HG03565 (cell line): ENCODE measurements at regions not wholly inside any gene's neighbourhood (a gene's known extent, or its start where the extent isn't known, plus 50 kb on each side); places are given as distances from the start of the nearest gene placed in this dataset.
"Not testable (repeated sequence)": the region's sequence is repeated elsewhere in the genome, so short reads cannot be mapped to it uniquely, and the experiment has no call there.

Experiments used
- ATAC-seq: cut with Tn5 transposase; IDR thresholded peaks from one replicate; pipeline ENCODE4 v1.9.1; 2021; ENCODE audit warnings: mild to moderate bottlenecking, moderate library complexity; ENCODE audit not compliant: unreplicated experiment

- no peak for ATAC-seq
These were observed 400.0 kb upstream of the TMPRSS15 start for GRCh38 chr21:18803624-18804023.

GRCh38 chr21:18810136-18810535, 406.6 kb upstream of the TMPRSS15 start:
- ATAC-seq, result no peak

DNA sequence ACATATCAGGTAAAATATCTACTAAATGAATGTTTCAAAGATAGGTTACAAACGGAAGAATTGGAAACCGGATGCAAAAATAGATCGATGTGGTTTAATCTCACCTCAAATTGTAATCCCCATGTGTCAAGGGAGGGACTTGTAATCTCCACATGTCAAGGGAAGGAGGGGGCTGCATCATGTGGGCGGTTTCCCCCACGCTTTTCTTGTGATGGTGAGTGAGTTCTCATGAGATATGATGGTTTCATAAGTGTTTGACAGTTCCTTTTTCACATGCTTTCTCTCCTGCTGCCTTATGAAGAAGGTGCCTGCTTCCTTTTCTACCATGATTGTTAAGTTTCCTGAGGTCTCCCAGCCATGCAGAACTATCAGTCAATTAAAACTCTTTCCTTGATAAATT, 408.7 kb upstream of the TMPRSS15 start:
- no peak for ATAC-seq

GRCh38 chr21:18819507-18819906, 415.9 kb upstream of the TMPRSS15 start:
- no peak for ATAC-seq

DNA sequence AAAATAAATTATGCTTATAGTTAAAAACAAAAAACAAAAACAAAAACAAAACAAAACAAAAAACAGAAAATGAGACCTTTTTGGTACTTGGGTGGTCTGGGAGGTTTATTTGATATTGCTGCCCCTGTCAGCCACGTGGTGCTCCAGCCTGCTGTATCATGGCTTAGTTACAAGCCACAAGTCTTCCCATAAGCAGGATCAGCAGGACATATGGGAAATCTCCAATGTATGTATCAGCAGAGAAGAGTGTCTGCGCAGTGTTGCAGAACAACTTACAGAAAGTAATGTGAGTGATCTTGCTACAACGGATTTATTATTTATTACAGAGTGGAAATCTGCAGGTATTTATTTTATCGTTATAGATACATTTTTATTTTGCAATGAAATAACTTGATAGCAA, 423.0 kb upstream of the TMPRSS15 start:
- ATAC-seq, result no peak

DNA sequence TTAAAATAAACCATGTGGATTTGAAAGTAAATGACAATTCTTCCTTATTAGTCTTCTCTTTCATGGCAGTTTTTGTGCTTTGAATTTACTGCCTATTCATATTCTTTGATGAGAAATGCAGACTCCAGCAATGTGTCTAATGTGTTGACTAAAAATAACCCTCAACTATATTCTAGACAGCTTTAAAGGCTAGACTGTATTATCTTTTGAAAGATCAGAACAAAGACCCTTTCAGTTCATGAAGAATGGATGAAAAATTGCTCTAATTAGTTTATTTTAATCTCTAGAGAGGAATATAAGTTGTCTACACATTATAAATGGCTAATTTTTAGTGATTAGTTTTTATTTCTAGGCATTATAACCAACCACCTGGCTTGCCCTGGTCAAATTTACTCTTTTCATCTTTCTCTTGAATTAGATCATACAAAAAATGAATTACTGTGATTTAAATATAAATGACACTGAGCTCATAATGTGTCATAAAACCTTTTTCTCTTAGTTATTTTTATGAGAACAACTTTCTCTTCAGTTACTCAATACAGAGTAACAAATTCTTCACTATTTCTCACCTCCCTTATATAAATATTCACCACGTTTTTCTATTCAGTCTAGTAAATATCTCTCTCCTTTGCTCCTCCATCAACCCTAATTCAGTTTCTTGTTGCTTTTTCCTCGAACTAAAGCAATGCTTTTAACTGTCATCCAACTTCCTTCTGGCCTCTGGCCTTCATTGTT, 428.5 kb upstream of the TMPRSS15 start:
- no peak for ATAC-seq

- ATAC-seq, result no peak
These were observed 429.4 kb upstream of the TMPRSS15 start for GRCh38 chr21:18832950-18833349.

- not testable (repeated sequence) for ATAC-seq
These were observed 430.5 kb upstream of the TMPRSS15 start for GRCh38 chr21:18834121-18834520.

DNA sequence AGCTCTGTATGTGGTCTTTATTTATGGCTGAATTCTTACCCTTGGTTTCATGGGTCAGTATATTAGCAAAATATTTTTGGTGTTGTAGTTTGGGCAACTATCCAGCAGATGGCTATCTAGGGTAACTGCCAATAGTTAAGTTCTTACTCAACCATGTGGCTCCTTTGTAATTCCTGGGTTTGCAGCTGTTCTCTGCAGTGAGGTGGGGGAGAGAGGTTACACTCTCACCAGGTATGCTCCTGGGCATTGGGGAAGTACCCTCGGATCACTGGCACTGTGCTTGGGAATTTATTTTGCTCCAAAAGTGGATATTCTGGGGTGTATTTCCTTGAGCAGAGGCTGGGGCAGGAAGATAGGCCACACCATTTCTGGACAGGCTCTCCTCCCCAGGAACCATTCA, 436.7 kb upstream of the TMPRSS15 start:
- no peak for ATAC-seq

DNA sequence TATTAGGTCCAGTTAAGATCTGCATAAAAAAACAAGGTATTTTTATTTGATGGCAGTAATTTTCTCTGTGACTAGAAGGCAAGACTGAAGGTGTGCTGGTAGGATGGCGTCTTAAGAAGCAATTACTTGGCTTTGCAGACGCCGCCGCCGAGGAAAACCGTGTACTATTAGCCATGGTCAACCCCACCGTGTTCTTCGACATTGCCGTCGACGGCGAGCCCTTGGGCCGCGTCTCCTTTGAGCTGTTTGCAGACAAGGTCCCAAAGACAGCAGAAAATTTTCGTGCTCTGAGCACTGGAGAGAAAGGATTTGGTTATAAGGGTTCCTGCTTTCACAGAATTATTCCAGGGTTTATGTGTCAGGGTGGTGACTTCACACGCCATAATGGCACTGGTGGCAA, 454.0 kb upstream of the TMPRSS15 start:
- ATAC-seq, result not testable (repeated sequence)

GRCh38 chr21:18869104-18869503, 465.5 kb upstream of the TMPRSS15 start:
- no peak for ATAC-seq

GRCh38 chr21:18877917-18878316, 474.3 kb upstream of the TMPRSS15 start:
- no peak for ATAC-seq

- ATAC-seq, result no peak
These were observed 484.5 kb upstream of the TMPRSS15 start for GRCh38 chr21:18887922-18888602.

GRCh38 chr21:18893406-18893805, 489.8 kb upstream of the TMPRSS15 start:
- no peak for ATAC-seq

GRCh38 chr21:18894387-18894786, 490.8 kb upstream of the TMPRSS15 start:
- no peak for ATAC-seq

DNA sequence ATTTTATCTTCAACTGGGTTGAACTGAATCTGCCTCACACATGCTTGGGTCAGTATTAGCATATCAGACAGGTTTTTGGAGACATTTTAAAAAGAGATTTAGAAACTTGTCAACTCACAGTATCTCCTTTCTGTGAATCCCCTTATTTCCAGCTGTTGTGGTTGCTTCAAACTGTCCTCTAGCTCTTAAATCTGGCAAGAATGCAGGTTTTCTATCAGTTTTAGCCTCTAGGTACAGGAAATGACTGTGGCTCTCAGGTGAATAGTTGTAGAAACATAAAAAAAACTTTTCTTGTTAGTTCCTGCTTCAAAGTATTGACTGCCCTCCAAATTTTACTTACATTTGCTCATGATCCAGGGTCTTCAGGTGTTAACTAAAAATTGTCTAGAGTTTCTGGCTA, 495.7 kb upstream of the TMPRSS15 start:
- ATAC-seq, result no peak

DNA sequence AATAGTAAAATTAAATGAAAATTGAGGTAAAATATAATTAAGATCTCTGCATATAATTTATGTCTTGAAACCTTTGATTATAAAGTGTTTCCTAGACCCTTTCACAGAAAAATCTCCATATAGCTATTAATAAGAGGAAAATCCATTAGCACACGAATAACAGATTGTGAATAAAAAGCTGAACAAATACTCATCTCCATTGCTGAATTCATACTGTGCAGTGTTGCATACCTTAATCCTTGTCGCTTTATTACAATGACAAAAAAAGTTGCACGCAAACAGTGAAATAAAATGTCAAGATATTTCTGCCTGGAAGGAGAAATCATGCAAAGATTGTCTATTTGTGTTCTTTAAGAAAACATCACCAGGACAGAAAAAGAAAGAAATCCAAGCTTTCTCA, 499.1 kb upstream of the TMPRSS15 start:
- no peak for ATAC-seq

DNA sequence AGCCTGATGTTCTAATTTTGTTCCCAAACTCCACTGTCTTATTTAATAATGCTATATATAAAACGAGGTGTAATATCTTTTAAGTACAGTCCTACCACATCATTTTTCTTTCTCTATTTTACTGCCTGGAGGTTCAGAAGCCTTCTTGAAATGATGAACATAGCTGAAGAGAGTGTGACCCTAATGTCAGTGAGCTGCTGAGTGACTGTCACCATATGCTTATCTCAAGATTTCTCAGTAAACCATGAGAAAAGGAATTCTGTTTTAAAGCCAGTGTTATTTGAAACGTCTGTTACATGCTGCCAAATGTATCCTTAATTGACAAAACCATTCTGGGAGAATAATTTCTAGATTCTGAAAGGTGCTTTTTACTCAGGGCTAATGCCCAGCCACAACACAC, 503.5 kb upstream of the TMPRSS15 start:
- no peak for ATAC-seq

DNA sequence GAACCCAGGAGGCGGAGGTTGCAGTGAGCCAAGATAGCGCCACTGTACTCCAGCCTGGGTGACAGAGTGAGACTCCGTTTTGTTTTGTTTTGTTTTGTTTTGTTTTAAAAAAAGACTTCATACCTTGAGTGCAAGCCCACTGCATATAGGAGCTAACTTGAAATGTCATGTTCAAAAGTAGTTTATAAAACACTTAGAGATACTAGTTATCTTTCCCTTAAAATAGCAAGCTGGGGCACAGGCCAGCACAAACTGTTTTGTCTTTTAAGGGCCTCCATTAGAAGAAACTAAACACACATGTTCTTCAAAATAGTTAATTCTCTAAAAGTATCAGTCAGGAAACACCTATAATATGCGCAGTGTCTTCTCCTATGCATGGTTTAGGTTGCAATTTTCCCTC, 505.1 kb upstream of the TMPRSS15 start:
- ATAC-seq, result no peak

DNA sequence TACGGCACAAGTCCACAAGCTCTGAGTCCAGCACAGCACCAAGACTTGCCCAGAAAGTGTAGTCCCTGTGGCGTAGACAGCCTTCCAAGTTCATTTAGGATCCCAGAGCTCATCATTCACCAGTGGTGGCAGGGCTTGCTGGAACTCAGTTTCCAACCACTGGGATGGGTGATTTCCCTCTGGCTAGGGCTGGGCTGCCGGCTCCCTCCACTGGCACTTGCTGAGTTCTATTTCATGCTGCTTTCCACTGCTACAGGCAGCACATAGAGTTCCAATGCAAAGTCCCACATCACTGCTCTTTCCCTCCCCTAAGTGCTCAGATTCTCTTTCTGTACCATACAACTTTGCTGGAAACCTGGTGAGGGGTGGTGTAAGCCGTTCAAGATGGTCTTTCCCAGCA, 510.3 kb upstream of the TMPRSS15 start:
- no peak for ATAC-seq

DNA sequence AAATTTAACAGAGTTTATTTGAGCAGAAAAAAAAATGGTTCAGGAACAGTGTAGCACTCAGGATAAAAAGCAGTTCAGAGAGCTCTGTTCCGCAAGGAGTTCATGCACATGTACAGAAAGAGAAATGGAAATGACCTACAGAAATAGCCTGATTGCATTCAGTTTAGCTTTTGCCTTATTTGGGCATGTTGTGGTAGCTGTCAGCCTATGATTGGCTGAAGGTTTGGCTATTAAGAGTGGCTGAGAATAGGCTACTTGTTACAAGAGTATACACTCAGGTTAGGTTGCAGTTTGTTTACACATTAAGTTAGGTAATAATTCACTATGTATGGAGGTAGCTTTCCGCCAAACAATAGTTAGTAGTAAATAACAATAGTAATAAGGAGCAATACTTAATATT, 511.0 kb upstream of the TMPRSS15 start:
- ATAC-seq, result no peak

- no peak for ATAC-seq
These were observed 514.0 kb upstream of the TMPRSS15 start for GRCh38 chr21:18917622-18918021.

DNA sequence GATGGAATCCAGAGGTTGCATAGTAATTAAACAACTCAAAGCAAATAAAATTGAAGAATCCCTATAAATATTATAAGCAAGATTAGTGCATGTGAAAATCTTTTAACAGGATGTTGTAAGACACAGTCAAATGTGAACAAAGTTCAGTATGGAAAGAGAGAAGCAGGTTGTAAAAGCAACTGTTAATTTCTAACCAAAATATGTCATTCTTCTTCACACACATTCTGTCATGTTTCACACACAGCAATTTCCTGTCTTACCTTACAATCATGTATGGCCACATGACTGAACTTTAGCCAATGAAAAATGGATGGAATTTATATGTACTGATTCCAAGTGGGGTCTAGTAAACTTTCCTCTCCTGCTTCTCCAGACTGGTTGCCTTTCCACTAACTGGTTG, 527.7 kb upstream of the TMPRSS15 start:
- no peak for ATAC-seq
